ENCODE measurements at regions not wholly inside any gene's neighbourhood (a gene's known extent, or its start where the extent isn't known, plus 50 kb on each side); places are given as distances from the start of the nearest gene placed in this dataset.

- no peak for DNase-seq
Measured at GRCh38 chr9:73682789-73683188, 531.1 kb downstream of the ANXA1 start.

GRCh38 chr9:73683862-73684591, 532.4 kb downstream of the ANXA1 start:
- DNase-seq: no peak

- no peak for DNase-seq
Measured at GRCh38 chr9:73684601-73685000, 532.9 kb downstream of the ANXA1 start.

GRCh38 chr9:73685786-73686185, 534.1 kb downstream of the ANXA1 start:
- no peak for DNase-seq

- no peak for DNase-seq
Measured at GRCh38 chr9:73689051-73689870, 537.6 kb downstream of the ANXA1 start.

GRCh38 chr9:73701415-73702057, 549.9 kb downstream of the ANXA1 start:
- no peak for DNase-seq

GRCh38 chr9:73714294-73714693, 562.6 kb downstream of the ANXA1 start:
- DNase-seq: no peak

- DNase-seq: no peak
Measured at GRCh38 chr9:73715591-73715990, 563.9 kb downstream of the ANXA1 start.

- no peak for DNase-seq
Measured at GRCh38 chr9:73719660-73720059, 568.0 kb downstream of the ANXA1 start.

GRCh38 chr9:73720601-73721000, 568.9 kb downstream of the ANXA1 start:
- DNase-seq: no peak

- no peak for DNase-seq
Measured at GRCh38 chr9:73736270-73736669, 584.6 kb downstream of the ANXA1 start.

GRCh38 chr9:73738741-73739530, 587.3 kb downstream of the ANXA1 start:
- no peak for DNase-seq

GRCh38 chr9:73741316-73741715, 589.7 kb downstream of the ANXA1 start:
- no peak for DNase-seq

GRCh38 chr9:73742412-73742811, 590.7 kb downstream of the ANXA1 start:
- no peak for DNase-seq

GRCh38 chr9:73743826-73744225, 592.2 kb downstream of the ANXA1 start:
- DNase-seq: no peak

GRCh38 chr9:73745598-73745997, 593.9 kb downstream of the ANXA1 start:
- no peak for DNase-seq

- no peak for DNase-seq
Measured at GRCh38 chr9:73753171-73753570, 601.5 kb downstream of the ANXA1 start.

GRCh38 chr9:73761905-73762304, 610.2 kb downstream of the ANXA1 start:
- DNase-seq: no peak

GRCh38 chr9:73773896-73774295, 622.2 kb downstream of the ANXA1 start:
- no peak for DNase-seq

- no peak for DNase-seq
Measured at GRCh38 chr9:73775757-73776156, 624.1 kb downstream of the ANXA1 start.

- DNase-seq: no peak
Measured at GRCh38 chr9:73780916-73781315, 629.3 kb downstream of the ANXA1 start.

GRCh38 chr9:73782166-73782565, 630.5 kb downstream of the ANXA1 start:
- DNase-seq: no peak

- DNase-seq: no peak
Measured at GRCh38 chr9:73799446-73799845, 647.8 kb downstream of the ANXA1 start.
